GM12872 (cell line): ENCODE measurements at regions not wholly inside any gene's neighbourhood (a gene's known extent, or its start where the extent isn't known, plus 50 kb on each side); places are given as distances from the start of the nearest gene placed in this dataset.

ENCODE experiments used
- CTCF ChIP-seq: IDR thresholded peaks from 3 replicates; pipeline ENCODE4 v1.5.1; 2011; ENCODE audit warnings: low read depth, mild to moderate bottlenecking, low read length, moderate library complexity; ENCODE audit not compliant: insufficient read depth

- TF ChIP-seq CTCF = no peak
Measured at GRCh38 chr5:84862132-84862531, 477.5 kb upstream of the EDIL3 start.

- TF ChIP-seq CTCF = no peak
Measured at GRCh38 chr5:84861306-84861705, 476.6 kb upstream of the EDIL3 start.

GRCh38 chr5:84859056-84859455, 474.4 kb upstream of the EDIL3 start:
- TF ChIP-seq CTCF = no peak

DNA sequence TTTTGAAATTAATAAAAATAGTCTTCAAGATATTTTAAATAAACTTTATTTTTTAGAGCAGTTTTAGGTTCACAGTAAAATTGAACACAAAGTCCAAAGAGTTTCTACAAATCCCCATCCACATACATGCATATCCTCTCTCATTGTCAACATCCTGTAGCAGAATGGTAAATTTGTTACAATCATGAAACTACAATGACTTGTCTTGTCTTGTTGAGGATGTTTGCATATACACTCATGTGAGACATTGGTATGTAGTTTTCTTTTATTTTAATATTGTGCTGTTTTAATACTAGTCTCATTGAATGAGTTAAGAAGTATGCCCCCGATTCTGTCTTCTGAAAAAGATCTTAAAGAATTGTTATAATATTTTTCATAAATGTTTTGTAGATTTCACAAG, 447.0 kb upstream of the EDIL3 start:
- TF ChIP-seq CTCF = no peak

DNA sequence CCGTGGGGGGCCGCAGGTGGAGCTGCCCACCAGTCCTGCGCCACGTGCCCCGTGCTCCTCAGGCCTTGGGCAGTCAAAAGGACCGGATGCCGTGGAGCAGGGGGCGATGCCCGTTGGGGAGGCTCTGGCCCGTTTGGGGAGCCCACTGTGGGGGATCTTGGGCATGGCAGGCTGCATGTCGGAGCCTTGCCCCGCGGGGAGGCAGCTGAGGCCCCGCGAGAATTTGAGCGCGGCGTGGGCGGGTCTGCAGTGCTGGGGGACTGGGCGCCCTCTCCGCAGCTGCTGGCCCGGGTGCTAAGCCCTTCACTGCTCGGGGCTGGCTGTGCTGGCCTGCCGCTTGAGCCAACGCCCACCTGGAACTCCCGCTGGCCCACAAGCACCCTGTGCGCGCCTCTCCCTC, 445.6 kb upstream of the EDIL3 start:
- TF ChIP-seq CTCF = no peak

- TF ChIP-seq CTCF = no peak
Measured at GRCh38 chr5:84825606-84826005, 440.9 kb upstream of the EDIL3 start.

- TF ChIP-seq CTCF = no peak
Measured at GRCh38 chr5:84821924-84822323, 437.2 kb upstream of the EDIL3 start.

- TF ChIP-seq CTCF = no peak
Measured at GRCh38 chr5:84817953-84818352, 433.3 kb upstream of the EDIL3 start.
